ENCODE measurements at regions not wholly inside any gene's neighbourhood (a gene's known extent, or its start where the extent isn't known, plus 50 kb on each side); places are given as distances from the start of the nearest gene placed in this dataset.

GRCh38 chr5:6843335-6843734 is 130.1 kb downstream of the TENT4A start:
- no peak for TF ChIP-seq ZNF219 (CRISPR knock-in tag; IDR thresholded peaks at IDR 0.05; ENCODE audit: borderline replicate concordance)
- TF ChIP-seq IRF2 (CRISPR knock-in tag; IDR thresholded peaks at IDR 0.05; ENCODE audit: borderline replicate concordance, low read depth): no peak
- TF ChIP-seq, protein P1, sequence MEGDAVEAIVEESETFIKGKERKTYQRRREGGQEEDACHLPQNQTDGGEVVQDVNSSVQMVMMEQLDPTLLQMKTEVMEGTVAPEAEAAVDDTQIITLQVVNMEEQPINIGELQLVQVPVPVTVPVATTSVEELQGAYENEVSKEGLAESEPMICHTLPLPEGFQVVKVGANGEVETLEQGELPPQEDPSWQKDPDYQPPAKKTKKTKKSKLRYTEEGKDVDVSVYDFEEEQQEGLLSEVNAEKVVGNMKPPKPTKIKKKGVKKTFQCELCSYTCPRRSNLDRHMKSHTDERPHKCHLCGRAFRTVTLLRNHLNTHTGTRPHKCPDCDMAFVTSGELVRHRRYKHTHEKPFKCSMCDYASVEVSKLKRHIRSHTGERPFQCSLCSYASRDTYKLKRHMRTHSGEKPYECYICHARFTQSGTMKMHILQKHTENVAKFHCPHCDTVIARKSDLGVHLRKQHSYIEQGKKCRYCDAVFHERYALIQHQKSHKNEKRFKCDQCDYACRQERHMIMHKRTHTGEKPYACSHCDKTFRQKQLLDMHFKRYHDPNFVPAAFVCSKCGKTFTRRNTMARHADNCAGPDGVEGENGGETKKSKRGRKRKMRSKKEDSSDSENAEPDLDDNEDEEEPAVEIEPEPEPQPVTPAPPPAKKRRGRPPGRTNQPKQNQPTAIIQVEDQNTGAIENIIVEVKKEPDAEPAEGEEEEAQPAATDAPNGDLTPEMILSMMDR (IDR thresholded peaks at IDR 0.05): no peak
- TF ChIP-seq, protein P2, sequence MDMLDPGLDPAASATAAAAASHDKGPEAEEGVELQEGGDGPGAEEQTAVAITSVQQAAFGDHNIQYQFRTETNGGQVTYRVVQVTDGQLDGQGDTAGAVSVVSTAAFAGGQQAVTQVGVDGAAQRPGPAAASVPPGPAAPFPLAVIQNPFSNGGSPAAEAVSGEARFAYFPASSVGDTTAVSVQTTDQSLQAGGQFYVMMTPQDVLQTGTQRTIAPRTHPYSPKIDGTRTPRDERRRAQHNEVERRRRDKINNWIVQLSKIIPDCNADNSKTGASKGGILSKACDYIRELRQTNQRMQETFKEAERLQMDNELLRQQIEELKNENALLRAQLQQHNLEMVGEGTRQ (CRISPR knock-in tag; IDR thresholded peaks at IDR 0.05): no peak
- no peak for TF ChIP-seq ELF4 (CRISPR knock-in tag; IDR thresholded peaks at IDR 0.05; ENCODE audit: low read depth)
- TF ChIP-seq, protein P3, sequence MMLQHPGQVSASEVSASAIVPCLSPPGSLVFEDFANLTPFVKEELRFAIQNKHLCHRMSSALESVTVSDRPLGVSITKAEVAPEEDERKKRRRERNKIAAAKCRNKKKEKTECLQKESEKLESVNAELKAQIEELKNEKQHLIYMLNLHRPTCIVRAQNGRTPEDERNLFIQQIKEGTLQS (CRISPR knock-in tag; conservative IDR thresholded peaks at IDR 0.05): no peak
- no peak for TF ChIP-seq ESRRA (CRISPR knock-in tag; IDR thresholded peaks at IDR 0.05; ENCODE audit: borderline replicate concordance)
- no peak for TF ChIP-seq JAZF1 (CRISPR knock-in tag; IDR thresholded peaks at IDR 0.05)
- TF ChIP-seq CREB1 (CRISPR knock-in tag; IDR thresholded peaks at IDR 0.05): no peak
- TF ChIP-seq, protein P4, sequence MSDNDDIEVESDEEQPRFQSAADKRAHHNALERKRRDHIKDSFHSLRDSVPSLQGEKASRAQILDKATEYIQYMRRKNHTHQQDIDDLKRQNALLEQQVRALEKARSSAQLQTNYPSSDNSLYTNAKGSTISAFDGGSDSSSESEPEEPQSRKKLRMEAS (CRISPR knock-in tag; IDR thresholded peaks at IDR 0.05): no peak
- no peak for TF ChIP-seq NR3C1 (CRISPR knock-in tag; conservative IDR thresholded peaks at IDR 0.05; ENCODE audit: low read depth)
- no peak for TF ChIP-seq ZNF423 (CRISPR knock-in tag; IDR thresholded peaks at IDR 0.05)
